ENCODE measurements at regions not wholly inside any gene's neighbourhood (a gene's known extent, or its start where the extent isn't known, plus 50 kb on each side); places are given as distances from the start of the nearest gene placed in this dataset.
"Not testable (repeated sequence)": the region's sequence is repeated elsewhere in the genome, so short reads cannot be mapped to it uniquely, and the experiment has no call there.

GRCh38 chr6:74439123-74439811 lies 743.3 kb downstream of the CD109 start:
- Histone ChIP-seq H3K27ac (ENCODE audit: low read depth, low read length) (no peak overlapping the region), H3K9me3 (ENCODE audit: low read depth, low read length) (no peaks in the 10 kb centered on the region), H3K4me2 (ENCODE audit: insufficient read depth, low read length) (no peak overlapping the region), H3K79me2 (ENCODE audit: insufficient read depth, low read length) (no peaks in the 10 kb centered on the region), H3K4me1 (ENCODE audit: insufficient read depth, low read length) (no peaks in the 10 kb centered on the region), H4K20me1 (ENCODE audit: insufficient read depth, low read length) (no peaks in the 10 kb centered on the region), H3K36me3 (ENCODE audit: insufficient read depth, low read length) (no peaks in the 10 kb centered on the region), H2AFZ (ENCODE audit: low read length) (peak overlapping the region; percentile 13), H3K4me3 (ENCODE audit: insufficient read depth, low read length) (no peak overlapping the region), H3K27me3 (ENCODE audit: insufficient read depth, low read length) (no peaks in the 10 kb centered on the region)
- no peak for DNase-seq (ENCODE audit: insufficient read length, low spot score, missing footprints)
- TF ChIP-seq CTCF (IDR thresholded peaks at IDR 0.05; ENCODE audit: extremely low read depth, low read depth, low read length) = no peak

- H3K27me3 ChIP-seq (ENCODE audit: insufficient read depth, low read length); H3K4me2 ChIP-seq (ENCODE audit: insufficient read depth, low read length); DNase-seq (ENCODE audit: insufficient read length, low spot score, missing footprints); H3K79me2 ChIP-seq (ENCODE audit: insufficient read depth, low read length); H3K9me3 ChIP-seq (ENCODE audit: low read depth, low read length); H3K4me1 ChIP-seq (ENCODE audit: insufficient read depth, low read length); H3K27ac ChIP-seq (ENCODE audit: low read depth, low read length); H3K4me3 ChIP-seq (ENCODE audit: insufficient read depth, low read length); H4K20me1 ChIP-seq (ENCODE audit: insufficient read depth, low read length); H2AFZ ChIP-seq (ENCODE audit: low read length); H3K36me3 ChIP-seq (ENCODE audit: insufficient read depth, low read length): not testable (repeated sequence)
These were observed 742.4 kb downstream of the CD109 start for GRCh38 chr6:74438395-74438794.

- Histone ChIP-seq H3K9me3 (ENCODE audit: low read depth, low read length) (no peaks in the 10 kb centered on the region), H3K27ac (ENCODE audit: low read depth, low read length) (no peak overlapping the region), H3K36me3 (ENCODE audit: insufficient read depth, low read length) (no peaks in the 10 kb centered on the region), H3K4me2 (ENCODE audit: insufficient read depth, low read length) (no peak overlapping the region), H4K20me1 (ENCODE audit: insufficient read depth, low read length) (no peaks in the 10 kb centered on the region), H3K4me1 (ENCODE audit: insufficient read depth, low read length) (no peaks in the 10 kb centered on the region), H3K4me3 (ENCODE audit: insufficient read depth, low read length) (no peak overlapping the region), H3K27me3 (ENCODE audit: insufficient read depth, low read length) (no peaks in the 10 kb centered on the region), H3K79me2 (ENCODE audit: insufficient read depth, low read length) (no peaks in the 10 kb centered on the region), H2AFZ (ENCODE audit: low read length) (no peak overlapping the region)
- DNase-seq (ENCODE audit: insufficient read length, low spot score, missing footprints) = peak; percentile 5
- TF ChIP-seq CTCF (IDR thresholded peaks at IDR 0.05; ENCODE audit: extremely low read depth, low read depth, low read length) = no peak
These were observed 738.2 kb downstream of the CD109 start for GRCh38 chr6:74434171-74434570.

GRCh38 chr6:74431873-74432580 lies 736.0 kb downstream of the CD109 start:
- TF ChIP-seq CTCF (IDR thresholded peaks at IDR 0.05; ENCODE audit: extremely low read depth, low read depth, low read length) = no peak
- Histone ChIP-seq H3K36me3 (ENCODE audit: insufficient read depth, low read length) (no peaks in the 10 kb centered on the region), H4K20me1 (ENCODE audit: insufficient read depth, low read length) (no peaks in the 10 kb centered on the region), H3K4me1 (ENCODE audit: insufficient read depth, low read length) (no peaks in the 10 kb centered on the region), H2AFZ (ENCODE audit: low read length) (no peak overlapping the region), H3K79me2 (ENCODE audit: insufficient read depth, low read length) (no peaks in the 10 kb centered on the region), H3K4me3 (ENCODE audit: insufficient read depth, low read length) (no peak overlapping the region), H3K9me3 (ENCODE audit: low read depth, low read length) (no peaks in the 10 kb centered on the region), H3K27me3 (ENCODE audit: insufficient read depth, low read length) (no peaks in the 10 kb centered on the region), H3K27ac (ENCODE audit: low read depth, low read length) (no peak overlapping the region), H3K4me2 (ENCODE audit: insufficient read depth, low read length) (no peak overlapping the region)
- no peak for DNase-seq (ENCODE audit: insufficient read length, low spot score, missing footprints)

All from osteoblast (primary cell).